ENCODE measurements at regions not wholly inside any gene's neighbourhood (a gene's known extent, or its start where the extent isn't known, plus 50 kb on each side); places are given as distances from the start of the nearest gene placed in this dataset.

GRCh38 chr20:36094497-36094896 is 60.0 kb upstream of the EPB41L1 start:
- H3K9me3 Mint-ChIP-seq = no peaks in the 10 kb centered on the region
- H3K27ac Mint-ChIP-seq = no peak overlapping the region
- TF ChIP-seq, protein P1, sequence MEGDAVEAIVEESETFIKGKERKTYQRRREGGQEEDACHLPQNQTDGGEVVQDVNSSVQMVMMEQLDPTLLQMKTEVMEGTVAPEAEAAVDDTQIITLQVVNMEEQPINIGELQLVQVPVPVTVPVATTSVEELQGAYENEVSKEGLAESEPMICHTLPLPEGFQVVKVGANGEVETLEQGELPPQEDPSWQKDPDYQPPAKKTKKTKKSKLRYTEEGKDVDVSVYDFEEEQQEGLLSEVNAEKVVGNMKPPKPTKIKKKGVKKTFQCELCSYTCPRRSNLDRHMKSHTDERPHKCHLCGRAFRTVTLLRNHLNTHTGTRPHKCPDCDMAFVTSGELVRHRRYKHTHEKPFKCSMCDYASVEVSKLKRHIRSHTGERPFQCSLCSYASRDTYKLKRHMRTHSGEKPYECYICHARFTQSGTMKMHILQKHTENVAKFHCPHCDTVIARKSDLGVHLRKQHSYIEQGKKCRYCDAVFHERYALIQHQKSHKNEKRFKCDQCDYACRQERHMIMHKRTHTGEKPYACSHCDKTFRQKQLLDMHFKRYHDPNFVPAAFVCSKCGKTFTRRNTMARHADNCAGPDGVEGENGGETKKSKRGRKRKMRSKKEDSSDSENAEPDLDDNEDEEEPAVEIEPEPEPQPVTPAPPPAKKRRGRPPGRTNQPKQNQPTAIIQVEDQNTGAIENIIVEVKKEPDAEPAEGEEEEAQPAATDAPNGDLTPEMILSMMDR (IDR thresholded peaks at IDR 0.05) = no peak
- peaks cover 73% of the 10 kb centered on the region for H3K27me3 Mint-ChIP-seq (ENCODE audit: low read depth, poor library complexity)
- DNase-seq = no peak
- H3K4me1 Mint-ChIP-seq = peaks cover 21% of the 10 kb centered on the region
- peak overlapping the region; percentile 93 for H3K4me3 Mint-ChIP-seq
- H3K36me3 Mint-ChIP-seq (ENCODE audit: low read depth) = no peaks in the 10 kb centered on the region

- H3K27me3 Mint-ChIP-seq (ENCODE audit: low read depth, poor library complexity) = peaks cover 61% of the 10 kb centered on the region
- no peak overlapping the region for H3K4me3 Mint-ChIP-seq
- TF ChIP-seq, protein P1 (IDR thresholded peaks at IDR 0.05) = no peak
- H3K36me3 Mint-ChIP-seq (ENCODE audit: low read depth) = no peaks in the 10 kb centered on the region
- no peak for DNase-seq
- no peak overlapping the region for H3K27ac Mint-ChIP-seq
- peaks cover 25% of the 10 kb centered on the region for H3K4me1 Mint-ChIP-seq
- no peaks in the 10 kb centered on the region for H3K9me3 Mint-ChIP-seq
These were observed 58.1 kb upstream of the EPB41L1 start for GRCh38 chr20:36096435-36096834.

- H3K9me3 Mint-ChIP-seq = no peaks in the 10 kb centered on the region
- peaks cover 53% of the 10 kb centered on the region for H3K27me3 Mint-ChIP-seq (ENCODE audit: low read depth, poor library complexity)
- TF ChIP-seq, protein P1 (IDR thresholded peaks at IDR 0.05) = no peak
- no peak overlapping the region for H3K27ac Mint-ChIP-seq
- H3K4me3 Mint-ChIP-seq = no peak overlapping the region
- no peak for DNase-seq
- no peaks in the 10 kb centered on the region for H3K36me3 Mint-ChIP-seq (ENCODE audit: low read depth)
- peaks cover 27% of the 10 kb centered on the region for H3K4me1 Mint-ChIP-seq
These were observed 57.0 kb upstream of the EPB41L1 start for GRCh38 chr20:36097337-36098151.

DNA sequence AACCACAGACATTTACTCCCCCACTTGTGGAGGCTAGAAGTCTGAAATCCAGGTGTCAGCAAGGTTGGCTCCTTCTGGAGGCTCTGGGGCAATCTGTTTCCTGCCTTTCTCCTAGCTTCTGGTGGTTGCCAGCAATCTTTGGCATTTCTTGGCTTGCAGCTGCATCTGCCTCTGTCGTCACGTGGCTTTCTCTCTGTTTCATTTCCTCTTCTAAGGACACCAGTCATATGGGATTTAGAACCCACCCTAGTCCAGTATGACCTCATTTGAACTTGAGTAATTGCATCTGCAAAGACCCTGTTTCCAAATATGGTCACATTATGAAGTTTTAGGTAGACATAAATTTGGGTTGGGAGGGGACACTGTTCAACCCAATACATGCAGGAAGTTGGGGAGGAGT is 56.2 kb upstream of the EPB41L1 start:
- Mint-ChIP-seq H3K4me3 (no peak overlapping the region), H3K9me3 (no peaks in the 10 kb centered on the region), H3K27ac (no peak overlapping the region), H3K36me3 (ENCODE audit: low read depth) (no peaks in the 10 kb centered on the region), H3K4me1 (peaks cover 29% of the 10 kb centered on the region), H3K27me3 (ENCODE audit: low read depth, poor library complexity) (peaks cover 46% of the 10 kb centered on the region)
- TF ChIP-seq, protein P1 (IDR thresholded peaks at IDR 0.05) = no peak
- no peak for DNase-seq

- Mint-ChIP-seq H3K4me1 (peaks cover 31% of the 10 kb centered on the region), H3K27ac (no peak overlapping the region), H3K9me3 (no peaks in the 10 kb centered on the region), H3K4me3 (no peak overlapping the region), H3K27me3 (ENCODE audit: low read depth, poor library complexity) (peaks cover 38% of the 10 kb centered on the region), H3K36me3 (ENCODE audit: low read depth) (no peaks in the 10 kb centered on the region)
- DNase-seq = no peak
- TF ChIP-seq, protein P1 (IDR thresholded peaks at IDR 0.05) = no peak
These were observed 55.4 kb upstream of the EPB41L1 start for GRCh38 chr20:36099106-36099505.

DNA sequence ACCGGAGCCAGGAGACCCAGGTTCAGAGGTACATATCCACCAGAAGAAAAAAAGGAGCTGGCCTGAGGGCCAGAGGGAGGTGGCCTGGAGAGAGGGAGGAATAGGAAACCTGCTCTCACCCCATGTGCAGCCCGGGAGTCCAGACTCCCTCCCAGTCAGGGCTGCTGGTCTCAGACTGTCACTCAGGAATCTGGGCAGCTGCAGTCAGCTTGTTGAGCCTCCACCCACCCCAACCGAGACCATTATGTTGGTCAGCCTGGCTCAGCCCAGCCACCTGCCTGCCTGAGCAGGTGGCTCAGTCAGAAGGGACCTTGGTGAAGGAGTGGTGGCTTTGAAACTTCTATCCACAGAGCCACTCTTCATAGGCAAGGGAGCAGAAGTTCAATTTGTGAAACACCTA is 53.3 kb upstream of the EPB41L1 start:
- peaks cover 28% of the 10 kb centered on the region for H3K27me3 Mint-ChIP-seq (ENCODE audit: low read depth, poor library complexity)
- no peak overlapping the region for H3K27ac Mint-ChIP-seq
- H3K4me3 Mint-ChIP-seq = no peak overlapping the region

More for the DNA sequence above, 53.3 kb upstream of the EPB41L1 start:
- H3K36me3 Mint-ChIP-seq (ENCODE audit: low read depth) = no peaks in the 10 kb centered on the region
- peaks cover 32% of the 10 kb centered on the region for H3K4me1 Mint-ChIP-seq
- TF ChIP-seq, protein P1 (IDR thresholded peaks at IDR 0.05) = no peak
- no peak for DNase-seq
- no peaks in the 10 kb centered on the region for H3K9me3 Mint-ChIP-seq
